DMS 273 (cell line): ENCODE measurements at regions not wholly inside any gene's neighbourhood (a gene's known extent, or its start where the extent isn't known, plus 50 kb on each side); places are given as distances from the start of the nearest gene placed in this dataset.

Experiments used
- DNase-seq: peaks from one replicate; lab custom pipeline; 2025; ENCODE audit not compliant: unreplicated experiment; lab: John Stamatoyannopoulos, UW

DNA sequence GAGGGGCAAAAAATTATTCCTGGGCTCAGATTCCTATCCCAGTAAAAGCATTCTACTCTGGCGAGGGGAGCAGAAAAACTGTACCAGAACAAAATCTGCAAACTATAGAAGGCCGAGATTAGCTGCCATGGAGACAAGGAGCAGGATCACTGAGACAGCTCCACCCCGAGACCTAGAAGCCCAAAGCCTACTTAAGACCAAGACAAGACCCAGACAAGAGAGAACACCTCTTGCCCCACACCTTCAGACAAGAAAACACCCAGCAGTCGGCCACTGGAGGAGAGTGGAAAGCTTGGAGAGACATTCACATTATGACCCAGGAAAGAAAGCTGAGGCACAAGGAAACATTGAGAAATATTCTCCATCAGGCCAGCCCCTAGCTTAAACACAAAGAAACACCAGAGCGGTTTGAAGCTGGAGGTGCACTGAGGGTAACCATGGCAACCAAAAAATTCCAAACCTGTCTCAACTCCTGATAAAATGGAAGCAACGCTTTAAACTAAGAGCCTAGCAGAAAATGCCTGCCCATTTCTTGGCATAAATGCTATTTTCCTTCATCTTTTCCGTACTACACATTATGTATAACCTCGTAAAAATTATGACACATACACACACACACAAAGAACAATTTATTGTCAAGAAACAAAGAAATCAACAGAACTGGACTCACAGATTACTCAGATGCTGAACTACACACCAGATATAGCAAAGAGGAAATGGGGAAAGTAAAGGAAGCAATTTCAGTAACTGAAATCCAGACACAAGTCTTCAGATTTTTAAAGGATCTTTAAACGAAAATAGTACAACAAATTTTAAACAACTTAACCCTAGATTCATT lies 53.8 kb upstream of the FTMT start:
- no peak for DNase-seq
